Neural progenitor cell (in vitro differentiated cells): ENCODE measurements at regions not wholly inside any gene's neighbourhood (a gene's known extent, or its start where the extent isn't known, plus 50 kb on each side); places are given as distances from the start of the nearest gene placed in this dataset.

ENCODE experiments used
- DNase-seq: peaks from one replicate; pipeline ENCODE4 v3.0.0-alpha.2; 2016; ENCODE audit warnings: low spot score
- H2AFZ ChIP-seq: fragments of 200-600 bp; sonication (generic); replicated peaks from 2 replicates; pipeline ENCODE4 v1.6.1; 2016; ENCODE audit warnings: antibody characterized with exemption
- H3F3A ChIP-seq: fragments of 200-600 bp; sonication (generic); 2 replicates; pipeline ENCODE4 v1.6.1; 2016; ENCODE audit warnings: antibody characterized with exemption, low read depth
- H3K27ac ChIP-seq: fragments of 200-600 bp; sonication (generic); 2 replicates; pipeline ENCODE4 v1.5.1; 2016; ENCODE audit warnings: mild to moderate bottlenecking
- H3K27me3 ChIP-seq: fragments of 200-600 bp; sonication (generic); 2 replicates; pipeline ENCODE4 v1.6.1; 2016; ENCODE audit warnings: mild to moderate bottlenecking, moderate library complexity
- H3K36me3 ChIP-seq: fragments of 200-600 bp; sonication (generic); 2 replicates; pipeline ENCODE4 v1.5.1; 2016
- H3K4me1 ChIP-seq: fragments of 200-600 bp; sonication (generic); 2 replicates; pipeline ENCODE4 v1.6.1; 2016; ENCODE audit warnings: mixed run types
- H3K4me2 ChIP-seq: fragments of 200-600 bp; sonication (generic); 2 replicates; pipeline ENCODE4 v1.6.1; 2016
- H3K4me3 ChIP-seq: fragments of 200-600 bp; sonication (generic); 2 replicates; pipeline ENCODE4 v1.5.1; 2016
- H3K79me2 ChIP-seq: fragments of 200-600 bp; sonication (generic); 2 replicates; pipeline ENCODE4 v1.6.1; 2016; ENCODE audit warnings: low read depth
- H3K9ac ChIP-seq: fragments of 200-600 bp; sonication (generic); 2 replicates; pipeline ENCODE4 v1.6.1; 2016
- H3K9me3 ChIP-seq: fragments of 200-600 bp; sonication (generic); 2 replicates; pipeline ENCODE4 v1.5.1; 2016; ENCODE audit warnings: low read depth
- H4K20me1 ChIP-seq: fragments of 200-600 bp; sonication (generic); 2 replicates; pipeline ENCODE4 v1.6.1; 2016; ENCODE audit warnings: low read depth
- H3K27ac Mint-ChIP-seq: 3 replicates; pipeline ENCODE4 v1.8.0; 2021; ENCODE audit warnings: mixed read lengths
- H3K27me3 Mint-ChIP-seq: 2 replicates; pipeline ENCODE4 v1.8.0; 2022; ENCODE audit warnings: low read depth, mild to moderate bottlenecking, inconsistent platforms, moderate library complexity, mixed read lengths; ENCODE audit not compliant: insufficient read depth
- H3K36me3 Mint-ChIP-seq: 3 replicates; pipeline ENCODE4 v1.8.0; 2021; ENCODE audit warnings: mixed read lengths
- H3K4me1 Mint-ChIP-seq: 3 replicates; pipeline ENCODE4 v1.8.0; 2021; ENCODE audit warnings: mixed read lengths
- H3K4me3 Mint-ChIP-seq: 3 replicates; pipeline ENCODE4 v1.8.0; 2021; ENCODE audit warnings: mild to moderate bottlenecking, moderate library complexity, mixed read lengths
- H3K9me3 Mint-ChIP-seq: 3 replicates; pipeline ENCODE4 v1.8.0; 2020; ENCODE audit warnings: mixed read lengths
- CTCF ChIP-seq: fragments of 200-600 bp; sonication (generic); IDR thresholded peaks from 2 replicates; pipeline ENCODE4 v1.5.1; 2017; ENCODE audit warnings: antibody characterized with exemption, mild to moderate bottlenecking
- EZH2 ChIP-seq: fragments of 200-600 bp; sonication (generic); IDR thresholded peaks from 2 replicates; pipeline ENCODE4 v1.6.1; 2017; ENCODE audit warnings: antibody characterized with exemption, mild to moderate bottlenecking, moderate library complexity
- EZH2phosphoT487 ChIP-seq: fragments of 200-600 bp; sonication (generic); IDR thresholded peaks from 2 replicates; pipeline ENCODE4 v1.6.1; 2017; ENCODE audit warnings: antibody characterized with exemption

- H3K9me3 ChIP-seq: no peaks in the 10 kb centered on the region
- no peaks in the 10 kb centered on the region for H3K79me2 ChIP-seq
- no peaks in the 10 kb centered on the region for H3K36me3 ChIP-seq
- no peaks in the 10 kb centered on the region for H3K27me3 Mint-ChIP-seq
- H3K4me3 ChIP-seq: no peak overlapping the region
- H3K4me3 Mint-ChIP-seq: no peak overlapping the region
- H3K4me1 ChIP-seq: no peaks in the 10 kb centered on the region
- H3K27ac ChIP-seq: no peak overlapping the region
- no peaks in the 10 kb centered on the region for H3F3A ChIP-seq
- DNase-seq: no peak
- no peak overlapping the region for H2AFZ ChIP-seq
- H3K4me1 Mint-ChIP-seq: no peaks in the 10 kb centered on the region
- H3K4me2 ChIP-seq: no peak overlapping the region
- H3K27ac Mint-ChIP-seq: no peak overlapping the region
- no peaks in the 10 kb centered on the region for H3K27me3 ChIP-seq
- no peaks in the 10 kb centered on the region for H4K20me1 ChIP-seq
- no peaks in the 10 kb centered on the region for H3K36me3 Mint-ChIP-seq
- TF ChIP-seq CTCF (no peak), EZH2 (no peak), EZH2phosphoT487 (no peak)
- H3K9ac ChIP-seq: no peak overlapping the region
- no peaks in the 10 kb centered on the region for H3K9me3 Mint-ChIP-seq
Observed at GRCh38 chr9:26145938-26146337, 467.7 kb upstream of the TUSC1 start.

GRCh38 chr9:26142631-26143030 lies 464.4 kb upstream of the TUSC1 start:
- TF ChIP-seq CTCF: no peak
- no peak for TF ChIP-seq EZH2
- no peak for TF ChIP-seq EZH2phosphoT487
- Histone ChIP-seq H3K27ac (no peak overlapping the region), H2AFZ (no peak overlapping the region), H3F3A (no peaks in the 10 kb centered on the region), H3K79me2 (no peaks in the 10 kb centered on the region), H3K4me1 (no peaks in the 10 kb centered on the region), H3K9ac (no peak overlapping the region), H4K20me1 (no peaks in the 10 kb centered on the region), H3K4me3 (no peak overlapping the region), H3K4me2 (no peak overlapping the region), H3K9me3 (no peaks in the 10 kb centered on the region), H3K27me3 (no peaks in the 10 kb centered on the region), H3K36me3 (no peaks in the 10 kb centered on the region)
- Mint-ChIP-seq H3K9me3 (no peaks in the 10 kb centered on the region), H3K27me3 (no peaks in the 10 kb centered on the region), H3K27ac (no peak overlapping the region), H3K36me3 (no peaks in the 10 kb centered on the region), H3K4me3 (no peak overlapping the region), H3K4me1 (no peaks in the 10 kb centered on the region)
- no peak for DNase-seq

GRCh38 chr9:26142201-26142600 lies 464.0 kb upstream of the TUSC1 start:
- Histone ChIP-seq H3K79me2 (no peaks in the 10 kb centered on the region), H3K4me2 (no peak overlapping the region), H3K4me1 (no peaks in the 10 kb centered on the region), H3K27ac (no peak overlapping the region), H3K4me3 (no peak overlapping the region), H2AFZ (no peak overlapping the region), H3K9ac (no peak overlapping the region), H3K36me3 (no peaks in the 10 kb centered on the region), H3K9me3 (no peaks in the 10 kb centered on the region), H3K27me3 (no peaks in the 10 kb centered on the region), H3F3A (no peaks in the 10 kb centered on the region), H4K20me1 (no peaks in the 10 kb centered on the region)
- Mint-ChIP-seq H3K27me3 (no peaks in the 10 kb centered on the region), H3K4me3 (no peak overlapping the region), H3K9me3 (no peaks in the 10 kb centered on the region), H3K36me3 (no peaks in the 10 kb centered on the region), H3K27ac (no peak overlapping the region), H3K4me1 (no peaks in the 10 kb centered on the region)
- no peak for DNase-seq
- TF ChIP-seq EZH2 (no peak), EZH2phosphoT487 (no peak), CTCF (no peak)

GRCh38 chr9:26133537-26133936 lies 455.3 kb upstream of the TUSC1 start:
- no peak overlapping the region for H3K4me3 ChIP-seq
- no peaks in the 10 kb centered on the region for H3K36me3 ChIP-seq
- H3K27ac Mint-ChIP-seq: no peak overlapping the region
- no peaks in the 10 kb centered on the region for H4K20me1 ChIP-seq
- TF ChIP-seq EZH2 (no peak), EZH2phosphoT487 (no peak), CTCF (no peak)
- no peaks in the 10 kb centered on the region for H3K4me1 ChIP-seq
- H3K4me3 Mint-ChIP-seq: no peak overlapping the region
- H3K9me3 ChIP-seq: no peaks in the 10 kb centered on the region
- no peaks in the 10 kb centered on the region for H3F3A ChIP-seq
- H3K27me3 ChIP-seq: no peaks in the 10 kb centered on the region
- H3K36me3 Mint-ChIP-seq: no peaks in the 10 kb centered on the region
- H3K9me3 Mint-ChIP-seq: no peaks in the 10 kb centered on the region
- no peak overlapping the region for H3K27ac ChIP-seq
- no peaks in the 10 kb centered on the region for H3K27me3 Mint-ChIP-seq
- no peak for DNase-seq
- H3K9ac ChIP-seq: no peak overlapping the region
- no peaks in the 10 kb centered on the region for H3K79me2 ChIP-seq
- H3K4me2 ChIP-seq: no peak overlapping the region
- H2AFZ ChIP-seq: no peak overlapping the region
- H3K4me1 Mint-ChIP-seq: no peaks in the 10 kb centered on the region
